ENCODE measurements at regions not wholly inside any gene's neighbourhood (a gene's known extent, or its start where the extent isn't known, plus 50 kb on each side); places are given as distances from the start of the nearest gene placed in this dataset.

GRCh38 chr5:167546270-167546669 lies 745.2 kb upstream of the WWC1 start:
- no peak for TF ChIP-seq POLR2AphosphoS5 (IDR thresholded peaks at IDR 0.05; ENCODE audit: borderline replicate concordance, low read depth, low read length)
- no peak for TF ChIP-seq EZH2 (IDR thresholded peaks at IDR 0.05)
- no peak for TF ChIP-seq FOXP2 (optimal IDR thresholded peaks at IDR 0.05; ENCODE audit: control extremely low read depth, extremely low read length, insufficient read depth)
